ENCODE measurements at regions not wholly inside any gene's neighbourhood (a gene's known extent, or its start where the extent isn't known, plus 50 kb on each side); places are given as distances from the start of the nearest gene placed in this dataset.

GRCh38 chr5:6867712-6868111, 154.5 kb downstream of the TENT4A start:
- Histone ChIP-seq H3K9me2 (replicated peaks; ENCODE audit: insufficient read depth, low read length) (no peaks in the 10 kb centered on the region), H3K4me3 (ENCODE audit: insufficient read depth, low read length, poor library complexity, severe bottlenecking) (no peak overlapping the region), H3K27ac (ENCODE audit: low read depth, low read length) (no peak overlapping the region), H4K20me1 (ENCODE audit: low read depth, low read length) (no peaks in the 10 kb centered on the region), H3K27me3 (ENCODE audit: low read length) (no peaks in the 10 kb centered on the region), H3K36me3 (ENCODE audit: low read length) (no peaks in the 10 kb centered on the region), H3K79me2 (ENCODE audit: insufficient read depth, low read length) (no peaks in the 10 kb centered on the region), H3K9me3 (ENCODE audit: insufficient read depth, low read length) (no peaks in the 10 kb centered on the region), H3F3A (ENCODE audit: insufficient read depth) (no peaks in the 10 kb centered on the region), H3K9ac (ENCODE audit: low read length) (no peak overlapping the region), H3K4me2 (ENCODE audit: low read depth, low read length, poor library complexity, severe bottlenecking) (no peak overlapping the region), H2AFZ (ENCODE audit: low read depth, low read length, severe bottlenecking) (no peak overlapping the region)
- TF ChIP-seq CTCF (IDR thresholded peaks at IDR 0.05; ENCODE audit: insufficient read depth, low read length, poor library complexity, severe bottlenecking) = no peak
- TF ChIP-seq EZH2phosphoT487 (conservative IDR thresholded peaks at IDR 0.05; ENCODE audit: low read length) = no peak

- H3K27me3 ChIP-seq (ENCODE audit: low read length) = no peaks in the 10 kb centered on the region
- H3K9me3 ChIP-seq (ENCODE audit: insufficient read depth, low read length) = no peaks in the 10 kb centered on the region
- no peaks in the 10 kb centered on the region for H4K20me1 ChIP-seq (ENCODE audit: low read depth, low read length)
- H3F3A ChIP-seq (ENCODE audit: insufficient read depth) = no peaks in the 10 kb centered on the region
- no peak overlapping the region for H2AFZ ChIP-seq (ENCODE audit: low read depth, low read length, severe bottlenecking)
- H3K9me2 ChIP-seq (replicated peaks; ENCODE audit: insufficient read depth, low read length) = no peaks in the 10 kb centered on the region
- no peaks in the 10 kb centered on the region for H3K36me3 ChIP-seq (ENCODE audit: low read length)
- H3K9ac ChIP-seq (ENCODE audit: low read length) = no peak overlapping the region
- no peaks in the 10 kb centered on the region for H3K79me2 ChIP-seq (ENCODE audit: insufficient read depth, low read length)
- no peak overlapping the region for H3K27ac ChIP-seq (ENCODE audit: low read depth, low read length)
- no peak for TF ChIP-seq CTCF (IDR thresholded peaks at IDR 0.05; ENCODE audit: insufficient read depth, low read length, poor library complexity, severe bottlenecking)
- no peak for TF ChIP-seq EZH2phosphoT487 (conservative IDR thresholded peaks at IDR 0.05; ENCODE audit: low read length)
- H3K4me2 ChIP-seq (ENCODE audit: low read depth, low read length, poor library complexity, severe bottlenecking) = no peak overlapping the region
- no peak overlapping the region for H3K4me3 ChIP-seq (ENCODE audit: insufficient read depth, low read length, poor library complexity, severe bottlenecking)
These were observed 154.9 kb downstream of the TENT4A start for GRCh38 chr5:6868171-6868570.

GRCh38 chr5:6868575-6869215, 155.5 kb downstream of the TENT4A start:
- Histone ChIP-seq H3K27ac (ENCODE audit: low read depth, low read length) (no peak overlapping the region), H3K79me2 (ENCODE audit: insufficient read depth, low read length) (no peaks in the 10 kb centered on the region), H3K27me3 (ENCODE audit: low read length) (no peaks in the 10 kb centered on the region), H2AFZ (ENCODE audit: low read depth, low read length, severe bottlenecking) (peak overlapping the region; percentile 14), H3K9me3 (ENCODE audit: insufficient read depth, low read length) (no peaks in the 10 kb centered on the region), H3K36me3 (ENCODE audit: low read length) (no peaks in the 10 kb centered on the region), H3K4me2 (ENCODE audit: low read depth, low read length, poor library complexity, severe bottlenecking) (no peak overlapping the region), H3K4me3 (ENCODE audit: insufficient read depth, low read length, poor library complexity, severe bottlenecking) (no peak overlapping the region), H3F3A (ENCODE audit: insufficient read depth) (no peaks in the 10 kb centered on the region), H3K9ac (ENCODE audit: low read length) (no peak overlapping the region), H3K9me2 (replicated peaks; ENCODE audit: insufficient read depth, low read length) (no peaks in the 10 kb centered on the region), H4K20me1 (ENCODE audit: low read depth, low read length) (no peaks in the 10 kb centered on the region)
- TF ChIP-seq EZH2phosphoT487 (conservative IDR thresholded peaks at IDR 0.05; ENCODE audit: low read length) = no peak
- TF ChIP-seq CTCF (IDR thresholded peaks at IDR 0.05; ENCODE audit: insufficient read depth, low read length, poor library complexity, severe bottlenecking) = no peak

All from SU-DHL-6 (cell line).